IMR-90 (cell line): ENCODE measurements at regions not wholly inside any gene's neighbourhood (a gene's known extent, or its start where the extent isn't known, plus 50 kb on each side); places are given as distances from the start of the nearest gene placed in this dataset.

Experiments
- CHD1 ChIP-seq: IDR thresholded peaks from 2 replicates; pipeline ENCODE4 v1.6.1; 2012; ENCODE audit warnings: low read depth, low read length, improper control_type of control experiment
- CTCF ChIP-seq: conservative IDR thresholded peaks from 2 replicates; pipeline ENCODE4 v1.5.1; 2012; ENCODE audit warnings: mild to moderate bottlenecking, low read depth, low read length, improper control_type of control experiment
- ELK1 ChIP-seq: fragments of 150-350 bp; IDR thresholded peaks from 2 replicates; pipeline ENCODE4 v1.6.1; 2016; ENCODE audit warnings: low read depth, mild to moderate bottlenecking, low read length, moderate library complexity, borderline replicate concordance
- MAZ ChIP-seq: IDR thresholded peaks from 2 replicates; pipeline ENCODE4 v1.6.1; 2012; ENCODE audit warnings: low read depth, mild to moderate bottlenecking, low read length, improper control_type of control experiment, moderate library complexity, borderline replicate concordance
- MXI1 ChIP-seq: IDR thresholded peaks from 2 replicates; pipeline ENCODE4 v1.6.1; 2012; ENCODE audit warnings: low read depth, mild to moderate bottlenecking, low read length, moderate library complexity, borderline replicate concordance
- POLR2A ChIP-seq: IDR thresholded peaks from 2 replicates; pipeline ENCODE4 v1.6.1; 2012; ENCODE audit warnings: mild to moderate bottlenecking, low read depth, low read length
- RCOR1 ChIP-seq: IDR thresholded peaks from 2 replicates; pipeline ENCODE4 v1.6.1; 2012; ENCODE audit warnings: mild to moderate bottlenecking, low read length, improper control_type of control experiment; ENCODE audit not compliant: insufficient replicate concordance
- RFX5 ChIP-seq: IDR thresholded peaks from 2 replicates; pipeline ENCODE4 v1.8.0; 2012; ENCODE audit warnings: low read depth, mild to moderate bottlenecking, low read length, moderate library complexity
- USF2 ChIP-seq: fragments of 150-350 bp; IDR thresholded peaks from 2 replicates; pipeline ENCODE4 v1.6.1; 2017; ENCODE audit warnings: mild to moderate bottlenecking, antibody characterized with exemption, low read length, low read depth

- TF ChIP-seq CTCF, result no peak
- no peak for TF ChIP-seq USF2
- TF ChIP-seq POLR2A, result no peak
- no peak for TF ChIP-seq CHD1
- no peak for TF ChIP-seq RCOR1
- no peak for TF ChIP-seq MAZ
- no peak for TF ChIP-seq RFX5
- no peak for TF ChIP-seq ELK1
- no peak for TF ChIP-seq MXI1
Measured at GRCh38 chr9:105978336-105978735, 284.0 kb downstream of the TMEM38B start.
